ENCODE measurements at regions not wholly inside any gene's neighbourhood (a gene's known extent, or its start where the extent isn't known, plus 50 kb on each side); places are given as distances from the start of the nearest gene placed in this dataset.

- Histone ChIP-seq H3K4me2 (ENCODE audit: low read length) (no peak overlapping the region), H3K4me3 (ENCODE audit: low read length) (no peak overlapping the region), H3K9me3 (replicated peaks; ENCODE audit: low read length) (peaks cover 3% of the 10 kb centered on the region), H3K36me3 (ENCODE audit: insufficient read depth, low read length) (no peaks in the 10 kb centered on the region), H3K9ac (ENCODE audit: low read depth, low read length) (no peak overlapping the region), H3K4me1 (ENCODE audit: control insufficient read depth, insufficient read depth, low read length) (no peaks in the 10 kb centered on the region), H3K27me3 (ENCODE audit: control insufficient read depth, insufficient read depth, low read length) (no peaks in the 10 kb centered on the region)
Measured at GRCh38 chr18:34482204-34482603, 227.9 kb upstream of the DTNA start.

DNA sequence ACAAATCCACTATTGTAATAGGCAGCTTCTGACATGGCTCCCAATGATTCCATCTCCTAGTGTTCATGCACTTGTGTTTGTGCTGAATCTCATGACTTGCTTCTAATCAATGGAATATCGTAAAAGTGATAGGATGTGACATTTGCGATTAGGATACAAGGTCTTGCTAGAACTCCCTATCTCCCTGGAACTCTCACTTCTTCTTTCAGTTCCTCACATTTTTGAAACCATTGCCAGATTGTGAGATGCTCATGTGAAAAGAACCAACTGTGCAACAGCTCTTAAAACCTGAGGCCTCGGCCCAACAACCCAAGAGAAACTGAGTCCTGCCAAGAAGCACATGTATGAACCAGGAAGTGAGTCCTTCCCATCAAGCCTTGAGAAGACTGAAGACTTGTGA is 226.9 kb upstream of the DTNA start:
- no peaks in the 10 kb centered on the region for H3K27me3 ChIP-seq (ENCODE audit: control insufficient read depth, insufficient read depth, low read length)
- H3K9ac ChIP-seq (ENCODE audit: low read depth, low read length) = no peak overlapping the region
- peaks cover 3% of the 10 kb centered on the region for H3K9me3 ChIP-seq (replicated peaks; ENCODE audit: low read length)
- no peaks in the 10 kb centered on the region for H3K4me1 ChIP-seq (ENCODE audit: control insufficient read depth, insufficient read depth, low read length)
- no peaks in the 10 kb centered on the region for H3K36me3 ChIP-seq (ENCODE audit: insufficient read depth, low read length)
- H3K4me3 ChIP-seq (ENCODE audit: low read length) = no peak overlapping the region
- no peak overlapping the region for H3K4me2 ChIP-seq (ENCODE audit: low read length)

GRCh38 chr18:34491719-34492118 is 218.4 kb upstream of the DTNA start:
- no peaks in the 10 kb centered on the region for H3K27me3 ChIP-seq (ENCODE audit: control insufficient read depth, insufficient read depth, low read length)
- peaks cover 1% of the 10 kb centered on the region for H3K4me1 ChIP-seq (ENCODE audit: control insufficient read depth, insufficient read depth, low read length)
- no peak overlapping the region for H3K4me3 ChIP-seq (ENCODE audit: low read length)
- no peak overlapping the region for H3K9ac ChIP-seq (ENCODE audit: low read depth, low read length)
- H3K9me3 ChIP-seq (replicated peaks; ENCODE audit: low read length) = no peaks in the 10 kb centered on the region
- H3K36me3 ChIP-seq (ENCODE audit: insufficient read depth, low read length) = no peaks in the 10 kb centered on the region
- H3K4me2 ChIP-seq (ENCODE audit: low read length) = no peak overlapping the region

DNA sequence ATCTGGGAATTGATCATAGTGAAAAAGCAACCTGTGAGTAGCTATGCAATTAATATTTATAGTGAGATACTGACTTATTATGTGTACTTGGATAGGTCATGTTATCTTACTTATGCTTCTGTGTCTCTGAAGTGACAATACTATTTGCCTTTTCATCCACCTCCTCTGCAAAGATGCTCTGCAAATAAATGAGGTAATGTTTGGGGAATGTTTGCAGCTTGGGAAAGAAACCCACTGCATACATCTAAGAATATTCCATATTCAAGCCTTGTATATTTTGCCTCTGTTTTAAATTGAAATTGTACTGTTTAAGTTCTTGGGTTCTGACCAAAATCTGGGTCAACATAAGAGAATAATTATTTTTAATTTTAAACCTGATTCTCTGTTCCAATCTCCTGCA is 217.4 kb upstream of the DTNA start:
- Histone ChIP-seq H3K36me3 (ENCODE audit: insufficient read depth, low read length) (no peaks in the 10 kb centered on the region), H3K27me3 (ENCODE audit: control insufficient read depth, insufficient read depth, low read length) (no peaks in the 10 kb centered on the region), H3K4me2 (ENCODE audit: low read length) (peak overlapping the region; percentile 81), H3K4me3 (ENCODE audit: low read length) (peak overlapping the region; percentile 75), H3K9ac (ENCODE audit: low read depth, low read length) (peak overlapping the region; percentile 58), H3K9me3 (replicated peaks; ENCODE audit: low read length) (no peaks in the 10 kb centered on the region), H3K4me1 (ENCODE audit: control insufficient read depth, insufficient read depth, low read length) (peaks cover 4% of the 10 kb centered on the region)

- Histone ChIP-seq H3K4me3 (ENCODE audit: low read length) (peak overlapping the region; percentile 75), H3K4me1 (ENCODE audit: control insufficient read depth, insufficient read depth, low read length) (peaks cover 4% of the 10 kb centered on the region), H3K9me3 (replicated peaks; ENCODE audit: low read length) (no peaks in the 10 kb centered on the region), H3K27me3 (ENCODE audit: control insufficient read depth, insufficient read depth, low read length) (no peaks in the 10 kb centered on the region), H3K4me2 (ENCODE audit: low read length) (peak overlapping the region; percentile 81), H3K9ac (ENCODE audit: low read depth, low read length) (peak overlapping the region; percentile 58), H3K36me3 (ENCODE audit: insufficient read depth, low read length) (no peaks in the 10 kb centered on the region)
Measured at GRCh38 chr18:34493099-34493544, 217.0 kb upstream of the DTNA start.

DNA sequence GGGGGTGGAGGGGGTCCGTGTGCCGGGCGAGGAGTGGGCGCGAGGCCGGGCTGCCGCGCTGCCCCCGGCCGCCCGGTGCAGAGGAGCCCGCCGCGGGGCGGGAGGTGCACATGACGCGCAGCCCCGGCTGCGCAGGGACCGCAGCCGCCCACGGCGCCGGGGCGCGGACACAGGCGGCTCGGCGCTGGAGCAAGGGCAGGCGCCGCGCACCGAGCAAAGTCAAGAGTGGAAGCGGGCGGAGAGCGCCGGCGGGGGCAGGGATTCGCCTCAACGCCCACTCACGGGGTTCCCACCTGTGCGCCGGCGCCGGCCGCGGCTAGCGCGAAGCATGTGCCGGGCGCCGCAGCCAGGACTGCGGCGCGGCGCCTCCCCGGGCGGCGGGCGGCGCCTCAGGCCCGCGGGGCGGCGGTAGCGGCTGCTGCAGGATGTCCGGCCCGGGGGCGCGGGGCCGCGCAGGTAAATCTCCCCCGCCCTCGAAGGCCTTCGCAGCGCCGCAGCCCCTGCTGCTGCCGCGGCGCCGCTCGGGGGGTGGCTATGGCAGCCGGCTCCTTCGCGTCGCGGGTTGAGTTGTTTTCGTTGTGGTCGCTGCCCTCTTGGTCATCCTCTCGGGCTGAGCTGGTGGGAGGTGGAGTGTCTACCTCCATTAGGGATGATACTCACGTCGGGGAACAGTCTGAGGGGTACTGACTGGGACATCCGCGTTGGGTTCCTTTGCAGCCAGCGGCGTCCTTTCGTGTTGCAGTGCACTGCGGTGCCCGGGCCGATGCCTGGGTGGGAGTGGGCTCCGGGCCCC is 216.3 kb upstream of the DTNA start:
- H3K4me2 ChIP-seq (ENCODE audit: low read length) = peak overlapping the region; percentile 81
- H3K4me1 ChIP-seq (ENCODE audit: control insufficient read depth, insufficient read depth, low read length) = peaks cover 4% of the 10 kb centered on the region
- no peaks in the 10 kb centered on the region for H3K27me3 ChIP-seq (ENCODE audit: control insufficient read depth, insufficient read depth, low read length)
- peak overlapping the region; percentile 75 for H3K4me3 ChIP-seq (ENCODE audit: low read length)
- H3K36me3 ChIP-seq (ENCODE audit: insufficient read depth, low read length) = no peaks in the 10 kb centered on the region
- no peaks in the 10 kb centered on the region for H3K9me3 ChIP-seq (replicated peaks; ENCODE audit: low read length)
- peak overlapping the region; percentile 58 for H3K9ac ChIP-seq (ENCODE audit: low read depth, low read length)

GRCh38 chr18:34494359-34494696 is 215.8 kb upstream of the DTNA start:
- Histone ChIP-seq H3K4me2 (ENCODE audit: low read length) (peak overlapping the region; percentile 81), H3K9ac (ENCODE audit: low read depth, low read length) (no peak overlapping the region), H3K27me3 (ENCODE audit: control insufficient read depth, insufficient read depth, low read length) (no peaks in the 10 kb centered on the region), H3K36me3 (ENCODE audit: insufficient read depth, low read length) (no peaks in the 10 kb centered on the region), H3K4me3 (ENCODE audit: low read length) (peak overlapping the region; percentile 75), H3K4me1 (ENCODE audit: control insufficient read depth, insufficient read depth, low read length) (peaks cover 4% of the 10 kb centered on the region), H3K9me3 (replicated peaks; ENCODE audit: low read length) (no peaks in the 10 kb centered on the region)

GRCh38 chr18:34495506-34495905 is 214.6 kb upstream of the DTNA start:
- Histone ChIP-seq H3K4me1 (ENCODE audit: control insufficient read depth, insufficient read depth, low read length) (peaks cover 4% of the 10 kb centered on the region), H3K9ac (ENCODE audit: low read depth, low read length) (no peak overlapping the region), H3K27me3 (ENCODE audit: control insufficient read depth, insufficient read depth, low read length) (no peaks in the 10 kb centered on the region), H3K4me3 (ENCODE audit: low read length) (no peak overlapping the region), H3K4me2 (ENCODE audit: low read length) (peak overlapping the region; percentile 10), H3K36me3 (ENCODE audit: insufficient read depth, low read length) (no peaks in the 10 kb centered on the region), H3K9me3 (replicated peaks; ENCODE audit: low read length) (no peaks in the 10 kb centered on the region)

- no peak overlapping the region for H3K4me2 ChIP-seq (ENCODE audit: low read length)
- H3K27me3 ChIP-seq (ENCODE audit: control insufficient read depth, insufficient read depth, low read length) = no peaks in the 10 kb centered on the region
- no peaks in the 10 kb centered on the region for H3K9me3 ChIP-seq (replicated peaks; ENCODE audit: low read length)
- H3K4me1 ChIP-seq (ENCODE audit: control insufficient read depth, insufficient read depth, low read length) = peaks cover 4% of the 10 kb centered on the region
- no peak overlapping the region for H3K9ac ChIP-seq (ENCODE audit: low read depth, low read length)
- no peak overlapping the region for H3K4me3 ChIP-seq (ENCODE audit: low read length)
- H3K36me3 ChIP-seq (ENCODE audit: insufficient read depth, low read length) = no peaks in the 10 kb centered on the region
Measured at GRCh38 chr18:34501553-34501952, 208.5 kb upstream of the DTNA start.

- no peaks in the 10 kb centered on the region for H3K27me3 ChIP-seq (ENCODE audit: control insufficient read depth, insufficient read depth, low read length)
- no peaks in the 10 kb centered on the region for H3K36me3 ChIP-seq (ENCODE audit: insufficient read depth, low read length)
- no peak overlapping the region for H3K9ac ChIP-seq (ENCODE audit: low read depth, low read length)
- no peak overlapping the region for H3K4me2 ChIP-seq (ENCODE audit: low read length)
- H3K4me1 ChIP-seq (ENCODE audit: control insufficient read depth, insufficient read depth, low read length) = peaks cover 20% of the 10 kb centered on the region
- no peak overlapping the region for H3K4me3 ChIP-seq (ENCODE audit: low read length)
- H3K9me3 ChIP-seq (replicated peaks; ENCODE audit: low read length) = no peaks in the 10 kb centered on the region
Measured at GRCh38 chr18:34506198-34506597, 203.9 kb upstream of the DTNA start.

- Histone ChIP-seq H3K9ac (ENCODE audit: low read depth, low read length) (no peak overlapping the region), H3K4me2 (ENCODE audit: low read length) (no peak overlapping the region), H3K4me3 (ENCODE audit: low read length) (no peak overlapping the region), H3K36me3 (ENCODE audit: insufficient read depth, low read length) (no peaks in the 10 kb centered on the region), H3K9me3 (replicated peaks; ENCODE audit: low read length) (no peaks in the 10 kb centered on the region), H3K27me3 (ENCODE audit: control insufficient read depth, insufficient read depth, low read length) (no peaks in the 10 kb centered on the region), H3K4me1 (ENCODE audit: control insufficient read depth, insufficient read depth, low read length) (peaks cover 25% of the 10 kb centered on the region)
Measured at GRCh38 chr18:34509163-34509562, 200.9 kb upstream of the DTNA start.

DNA sequence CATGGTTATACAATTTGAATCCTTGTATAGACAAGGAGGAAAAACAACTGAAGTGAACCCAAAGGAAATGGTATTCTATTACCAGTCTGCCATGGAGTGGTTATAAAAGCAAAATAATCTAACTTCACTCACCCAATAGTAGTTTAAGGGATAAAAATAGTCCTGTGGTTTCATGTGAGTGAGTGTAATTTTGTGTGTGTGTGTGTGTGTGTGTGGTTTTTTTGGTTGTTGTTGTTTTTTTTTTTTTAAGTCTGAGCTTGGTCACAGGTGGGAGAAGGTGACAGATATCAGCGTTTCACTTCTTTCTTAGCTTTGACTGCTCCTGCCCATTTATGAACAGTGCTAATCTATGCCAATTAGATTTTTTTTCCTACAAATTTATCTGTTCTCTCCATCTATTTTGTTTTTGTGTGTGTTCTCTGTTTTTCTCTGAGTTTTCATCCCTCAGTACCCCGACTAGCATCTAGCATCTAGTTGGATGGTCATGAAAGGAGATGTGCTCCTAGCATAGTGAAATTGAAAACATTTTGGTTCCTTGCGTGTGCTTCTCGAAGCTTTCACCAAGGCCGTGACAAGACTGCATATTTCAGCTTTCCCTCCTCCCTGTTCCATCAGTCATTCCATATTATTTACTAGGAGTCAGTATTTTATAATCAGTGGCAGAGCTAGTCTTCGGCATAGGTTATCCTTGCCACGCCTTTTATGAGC is 200.1 kb upstream of the DTNA start:
- Histone ChIP-seq H3K4me3 (ENCODE audit: low read length) (no peak overlapping the region), H3K36me3 (ENCODE audit: insufficient read depth, low read length) (no peaks in the 10 kb centered on the region), H3K4me1 (ENCODE audit: control insufficient read depth, insufficient read depth, low read length) (peaks cover 30% of the 10 kb centered on the region), H3K9ac (ENCODE audit: low read depth, low read length) (no peak overlapping the region), H3K9me3 (replicated peaks; ENCODE audit: low read length) (no peaks in the 10 kb centered on the region), H3K27me3 (ENCODE audit: control insufficient read depth, insufficient read depth, low read length) (no peaks in the 10 kb centered on the region), H3K4me2 (ENCODE audit: low read length) (no peak overlapping the region)
